ENCODE measurements at regions not wholly inside any gene's neighbourhood (a gene's known extent, or its start where the extent isn't known, plus 50 kb on each side); places are given as distances from the start of the nearest gene placed in this dataset.

DNA sequence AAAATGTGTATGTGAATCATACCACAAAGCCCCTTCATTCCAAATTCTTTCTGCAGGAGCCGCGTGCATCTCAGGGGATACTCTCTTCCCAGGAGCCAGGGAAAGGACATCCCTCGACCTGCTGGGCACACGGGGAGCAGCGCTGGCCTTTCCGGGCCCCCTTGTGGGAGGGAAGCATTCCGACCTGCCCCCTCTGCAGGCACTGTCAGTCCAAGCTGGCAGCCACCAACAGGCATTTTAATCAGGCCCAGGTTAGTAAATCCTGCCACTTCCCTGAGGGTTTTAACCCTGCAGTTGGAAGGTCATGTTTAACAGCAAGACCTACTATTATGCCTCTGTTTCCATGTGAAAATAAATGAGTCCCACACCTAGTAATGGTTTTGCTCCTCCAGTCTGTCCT is 391.5 kb downstream of the SHANK2 start:
- no peak overlapping the region for H3K4me3 ChIP-seq (ENCODE audit: low read depth, low read length)
- TF ChIP-seq, protein P1, sequence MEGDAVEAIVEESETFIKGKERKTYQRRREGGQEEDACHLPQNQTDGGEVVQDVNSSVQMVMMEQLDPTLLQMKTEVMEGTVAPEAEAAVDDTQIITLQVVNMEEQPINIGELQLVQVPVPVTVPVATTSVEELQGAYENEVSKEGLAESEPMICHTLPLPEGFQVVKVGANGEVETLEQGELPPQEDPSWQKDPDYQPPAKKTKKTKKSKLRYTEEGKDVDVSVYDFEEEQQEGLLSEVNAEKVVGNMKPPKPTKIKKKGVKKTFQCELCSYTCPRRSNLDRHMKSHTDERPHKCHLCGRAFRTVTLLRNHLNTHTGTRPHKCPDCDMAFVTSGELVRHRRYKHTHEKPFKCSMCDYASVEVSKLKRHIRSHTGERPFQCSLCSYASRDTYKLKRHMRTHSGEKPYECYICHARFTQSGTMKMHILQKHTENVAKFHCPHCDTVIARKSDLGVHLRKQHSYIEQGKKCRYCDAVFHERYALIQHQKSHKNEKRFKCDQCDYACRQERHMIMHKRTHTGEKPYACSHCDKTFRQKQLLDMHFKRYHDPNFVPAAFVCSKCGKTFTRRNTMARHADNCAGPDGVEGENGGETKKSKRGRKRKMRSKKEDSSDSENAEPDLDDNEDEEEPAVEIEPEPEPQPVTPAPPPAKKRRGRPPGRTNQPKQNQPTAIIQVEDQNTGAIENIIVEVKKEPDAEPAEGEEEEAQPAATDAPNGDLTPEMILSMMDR (IDR thresholded peaks at IDR 0.05; ENCODE audit: borderline replicate concordance, insufficient read depth, low read depth, low read length) = no peak

DNA sequence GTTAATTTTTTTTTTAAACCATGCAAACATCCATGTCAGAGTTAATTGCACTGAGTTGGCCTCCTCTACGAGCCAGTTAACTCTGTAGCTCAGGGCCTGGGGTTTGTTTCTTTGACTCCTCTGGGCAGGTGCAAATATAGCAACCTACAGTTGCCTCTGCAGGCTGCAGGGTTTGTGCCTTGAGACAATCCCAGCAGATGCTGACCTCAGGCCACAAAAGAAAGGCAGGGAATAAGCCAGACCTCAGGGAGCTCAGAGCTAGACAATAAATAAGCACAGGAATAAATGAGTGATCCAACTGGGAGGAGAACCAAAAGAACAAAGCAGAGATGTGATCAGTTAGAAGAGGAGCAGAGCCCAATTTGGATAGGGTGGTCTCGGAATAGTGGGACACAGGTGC is 390.8 kb downstream of the SHANK2 start:
- TF ChIP-seq, protein P1 (IDR thresholded peaks at IDR 0.05; ENCODE audit: borderline replicate concordance, insufficient read depth, low read depth, low read length) = no peak
- H3K4me3 ChIP-seq (ENCODE audit: low read depth, low read length) = no peak overlapping the region

DNA sequence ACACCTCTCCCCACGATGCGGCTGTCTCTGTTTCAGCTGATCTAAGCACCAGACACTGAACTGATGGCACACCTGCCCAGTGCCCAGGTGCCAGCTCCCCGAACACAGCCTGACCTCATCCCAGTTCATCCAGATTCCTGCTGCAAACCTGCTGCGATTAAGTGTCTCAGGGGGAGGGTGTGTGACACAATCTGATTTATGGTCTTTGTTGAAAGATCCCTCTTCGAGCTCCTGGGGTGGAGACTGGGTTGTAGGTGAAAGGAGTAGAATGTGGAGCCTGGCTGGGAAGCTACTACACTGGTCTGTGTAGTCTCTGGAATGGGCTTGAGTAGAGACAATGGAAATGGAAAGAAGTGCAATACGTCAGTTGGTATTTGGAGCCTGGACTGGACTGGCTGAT is 390.3 kb downstream of the SHANK2 start:
- TF ChIP-seq, protein P1 (IDR thresholded peaks at IDR 0.05; ENCODE audit: borderline replicate concordance, insufficient read depth, low read depth, low read length) = no peak
- H3K4me3 ChIP-seq (ENCODE audit: low read depth, low read length) = no peak overlapping the region

DNA sequence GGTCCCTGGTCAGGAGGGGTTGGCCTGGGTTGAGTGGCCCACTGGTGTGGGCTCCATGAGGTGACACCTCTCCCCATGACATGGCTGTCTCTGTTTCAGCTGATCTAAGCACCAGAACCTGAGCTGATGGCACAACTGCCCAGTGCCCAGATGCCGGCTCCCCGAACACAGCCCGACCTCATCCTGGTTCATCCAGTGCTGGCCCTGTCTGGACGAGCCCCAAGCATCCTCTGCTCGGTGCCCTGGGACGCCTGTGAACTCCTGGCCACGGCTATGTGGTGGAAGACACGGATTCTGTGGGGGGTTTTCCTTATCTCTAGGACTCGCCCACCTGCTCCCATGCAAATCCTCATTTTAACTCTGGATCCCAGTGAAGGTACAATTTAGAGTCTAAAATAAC is 389.2 kb downstream of the SHANK2 start:
- H3K4me3 ChIP-seq (ENCODE audit: low read depth, low read length) = no peak overlapping the region
- TF ChIP-seq, protein P1 (IDR thresholded peaks at IDR 0.05; ENCODE audit: borderline replicate concordance, insufficient read depth, low read depth, low read length) = no peak

DNA sequence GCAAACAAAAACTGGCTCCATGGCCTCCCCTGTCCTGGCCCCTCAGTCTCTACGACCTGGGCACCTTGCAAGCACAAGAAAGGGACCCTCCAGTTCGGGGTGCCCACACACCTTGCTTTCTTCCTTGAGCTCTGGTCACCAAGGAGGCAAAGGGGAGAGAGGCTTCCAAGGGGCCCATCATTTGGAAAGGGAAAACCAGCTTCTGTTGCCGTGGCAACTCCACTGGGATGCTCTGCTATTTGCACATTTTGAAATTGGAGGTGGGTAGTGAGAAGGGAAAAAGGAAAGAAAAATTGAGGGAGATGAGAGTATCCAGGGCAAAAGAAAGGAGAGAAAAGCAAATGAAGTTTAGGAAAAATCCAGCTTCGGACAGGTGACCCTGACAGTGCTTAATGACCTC is 388.4 kb downstream of the SHANK2 start:
- no peak overlapping the region for H3K4me3 ChIP-seq (ENCODE audit: low read depth, low read length)
- TF ChIP-seq, protein P1 (IDR thresholded peaks at IDR 0.05; ENCODE audit: borderline replicate concordance, insufficient read depth, low read depth, low read length) = no peak

DNA sequence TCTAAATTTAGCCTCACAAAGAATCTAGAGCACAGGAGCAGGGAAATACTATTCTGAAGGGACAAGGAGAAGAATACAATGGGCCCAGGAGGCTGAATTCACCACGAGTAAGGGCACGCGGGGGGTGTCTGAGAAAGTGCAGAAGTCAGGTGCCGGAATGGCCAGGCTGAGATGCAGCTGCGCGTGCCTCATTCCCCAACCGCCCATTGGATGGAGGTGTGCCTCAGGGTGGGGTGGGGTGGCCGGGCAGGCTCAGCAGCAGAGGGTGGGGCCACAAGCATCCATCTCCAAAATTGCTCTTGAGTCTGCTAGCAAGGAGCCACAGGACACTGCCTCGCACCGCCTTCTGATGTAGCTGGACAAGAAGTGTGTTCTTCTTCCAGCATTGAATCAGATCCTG is 387.0 kb downstream of the SHANK2 start:
- TF ChIP-seq, protein P1 (IDR thresholded peaks at IDR 0.05; ENCODE audit: borderline replicate concordance, insufficient read depth, low read depth, low read length) = no peak
- no peak overlapping the region for H3K4me3 ChIP-seq (ENCODE audit: low read depth, low read length)

DNA sequence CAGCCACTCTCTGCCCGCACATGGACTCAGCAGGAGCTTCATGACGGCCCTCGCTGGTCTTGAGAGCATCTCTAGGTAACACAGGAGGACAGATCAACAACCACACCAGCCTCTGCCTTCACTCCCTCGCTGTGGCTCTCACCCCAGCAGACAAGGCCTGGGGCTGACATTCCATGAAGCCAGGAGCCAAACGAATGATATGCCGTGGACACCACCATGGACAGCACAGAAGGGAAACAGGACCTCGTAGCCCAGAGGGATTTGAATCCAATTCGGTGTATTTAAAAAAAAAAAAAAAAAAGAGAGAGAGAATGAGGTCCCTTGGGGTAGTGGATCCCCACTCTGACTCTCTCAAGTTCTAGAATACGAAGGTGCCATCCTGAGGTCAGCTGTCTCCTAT is 385.5 kb downstream of the SHANK2 start:
- H3K4me3 ChIP-seq (ENCODE audit: low read depth, low read length) = no peak overlapping the region

More for the DNA sequence above, 385.5 kb downstream of the SHANK2 start:
- TF ChIP-seq, protein P1 (IDR thresholded peaks at IDR 0.05; ENCODE audit: borderline replicate concordance, insufficient read depth, low read depth, low read length) = no peak
